Stomach (tissue), 8 donors: ENCODE measurements at regions not wholly inside any gene's neighbourhood (a gene's known extent, or its start where the extent isn't known, plus 50 kb on each side); places are given as distances from the start of the nearest gene placed in this dataset.

Experiments used
- DNase-seq, 2 donors: peaks; one replicate each; pipeline versions ENCODE4 v3.0.0 to v3.0.0-alpha.2; 2013 to 2019
- H3K27ac ChIP-seq, 5 donors: fragments of 200-600 bp in 4 of 5; sonication (generic) in 4 of 5; one replicate each; pipeline ENCODE4 v1.5.1; 2013 to 2019; ENCODE audit warnings: mild to moderate bottlenecking in 1 of 5, moderate library complexity in 1 of 5
- H3K27me3 ChIP-seq, 3 donors: fragments of 200-600 bp; sonication (generic); one replicate each; pipeline ENCODE4 v1.5.1; 2017 to 2019; ENCODE audit warnings: mixed run types in 1 of 3
- H3K36me3 ChIP-seq, 4 donors: fragments of 200-600 bp; sonication (generic); 1 replicate in 3 of 4; 2 replicates in 1 of 4; pipeline ENCODE4 v1.5.1; 2016 to 2019
- H3K4me1 ChIP-seq, 4 donors: fragments of 200-600 bp; sonication (generic); one replicate each; pipeline ENCODE4 v1.5.1; 2016 to 2019
- H3K4me3 ChIP-seq, 4 donors: fragments of 200-600 bp; sonication (generic) in 3 of 4; one replicate each; pipeline ENCODE4 v1.5.1; 2016 to 2019; ENCODE audit warnings: mild to moderate bottlenecking in 1 of 4
- H3K9me3 ChIP-seq, 4 donors: fragments of 200-600 bp; sonication (generic); one replicate each; pipeline ENCODE4 v1.5.1; 2016 to 2019
- CTCF ChIP-seq, 7 experiments: fragments of 450-650 bp in 4 of 7; fragments of 200-600 bp in 3 of 7; sonication (generic) in 3 of 7; IDR thresholded peaks; one replicate each; pipeline ENCODE4 v1.5.1; 2016 to 2019; ENCODE audit warnings: antibody characterized with exemption in 7 of 7, control low read depth in 2 of 7, mild to moderate bottlenecking in 1 of 7
- EP300 ChIP-seq: sonication (generic); formaldehyde crosslinking; IDR thresholded peaks from one replicate; pipeline ENCODE4 v1.6.1; 2017; ENCODE audit warnings: antibody characterized with exemption
- POLR2A ChIP-seq, 4 donors: fragments of 450-650 bp; IDR thresholded peaks; one replicate each; pipeline ENCODE4 v1.6.1; 2016; ENCODE audit warnings: antibody characterized with exemption in 4 of 4, control low read depth in 2 of 4, mild to moderate bottlenecking in 1 of 4, moderate library complexity in 1 of 4
- POLR2AphosphoS5 ChIP-seq, 3 donors: sonication (generic); formaldehyde crosslinking; IDR thresholded peaks; one replicate each; pipeline ENCODE4 v1.6.1; 2016; ENCODE audit warnings: antibody characterized with exemption in 3 of 3
- WGBS, 5 donors: extraction: QIAGEN DNeasy Blood & Tissue Kit in 3 of 5; methylation state at CpG; one replicate each; pipeline versions ENCODE4 v1.1.5 to v1.1.7; 2013 to 2018; 5-methylcytosine and 5-hydroxymethylcytosine counted together
- intact Hi-C: fragments of 100-400 bp; cut with DNase I; formaldehyde crosslinking; loops from one replicate; pipeline ENCODE4 v1.15.1; 2023; ENCODE audit warnings: low total_unique reads
- donor health status: healthy with polysubstance abuse.
- donor health status: Bipolar disorder and iron deficiency.
- donor health status: healthy.

DNA sequence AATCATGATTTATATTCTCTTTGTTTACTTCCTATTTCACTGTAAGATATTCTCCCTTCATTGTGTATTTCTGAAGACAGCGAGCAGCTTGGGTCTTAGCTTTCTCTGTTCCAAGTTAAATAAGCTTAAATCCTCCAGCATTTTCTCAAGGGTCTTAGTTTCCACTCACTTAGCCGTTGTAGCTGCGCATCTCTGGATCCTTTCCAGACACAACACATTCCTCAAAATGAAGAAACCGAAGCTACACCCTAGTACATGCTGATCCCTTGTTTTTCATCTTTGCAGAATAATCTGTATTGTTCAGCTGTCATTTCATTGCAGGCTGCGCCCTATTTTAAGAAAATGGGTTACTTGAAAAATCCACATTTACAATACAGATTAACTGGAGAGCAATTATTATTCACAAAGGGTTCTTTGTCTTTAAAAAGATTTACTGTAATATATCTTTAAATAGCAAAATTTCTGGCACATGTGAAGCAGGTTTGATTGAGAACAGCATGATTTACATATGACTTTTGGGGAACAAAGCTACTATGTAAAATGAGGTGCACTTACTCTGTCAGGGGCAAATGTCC lies 375.8 kb downstream of the QKI start:
- Histone ChIP-seq H3K9me3 (no peaks in the 10 kb centered on the region), H3K27ac (no peak overlapping the region), H3K4me3 (no peak overlapping the region), H3K36me3 (no peaks in the 10 kb centered on the region), H3K4me1 (no peaks in the 10 kb centered on the region), H3K27me3 (no peaks in the 10 kb centered on the region)
- intact Hi-C loops = no loop called here
- WGBS, 5 donors = 52 to 70% (median 66%) methylated on average over 5 of the region's 5 CpGs
- peak in 1 of 2 donors; percentile 82 for DNase-seq
- no peak for TF ChIP-seq POLR2A (IDR thresholded peaks at IDR 0.05)
- no peak for TF ChIP-seq EP300
- TF ChIP-seq CTCF (IDR thresholded peaks at IDR 0.05) = no peak
- no peak for TF ChIP-seq POLR2AphosphoS5 (IDR thresholded peaks at IDR 0.05)

- H3K4me3 ChIP-seq = no peak overlapping the region
- no peaks in the 10 kb centered on the region for H3K9me3 ChIP-seq
- WGBS, 5 donors = 76 to 91% (median 81%) methylated on average over 5 of the region's 5 CpGs
- H3K27me3 ChIP-seq = no peaks in the 10 kb centered on the region
- TF ChIP-seq POLR2AphosphoS5 (IDR thresholded peaks at IDR 0.05) (no peak), CTCF (IDR thresholded peaks at IDR 0.05) (no peak), EP300 (no peak), POLR2A (IDR thresholded peaks at IDR 0.05) (no peak)
- no peak for DNase-seq
- H3K4me1 ChIP-seq = no peaks in the 10 kb centered on the region
- intact Hi-C loops = no loop called here
- no peaks in the 10 kb centered on the region for H3K36me3 ChIP-seq
- no peak overlapping the region for H3K27ac ChIP-seq
Measured at GRCh38 chr6:163789199-163789810, 374.8 kb downstream of the QKI start.

- Histone ChIP-seq H3K9me3 (no peaks in the 10 kb centered on the region), H3K36me3 (no peaks in the 10 kb centered on the region), H3K27me3 (no peaks in the 10 kb centered on the region), H3K4me3 (no peak overlapping the region), H3K27ac (no peak overlapping the region), H3K4me1 (no peaks in the 10 kb centered on the region)
- no peak for DNase-seq
- intact Hi-C loops = no loop called here
- no peak for TF ChIP-seq EP300
- no peak for TF ChIP-seq POLR2AphosphoS5 (IDR thresholded peaks at IDR 0.05)
- TF ChIP-seq CTCF (IDR thresholded peaks at IDR 0.05) = no peak
- TF ChIP-seq POLR2A (IDR thresholded peaks at IDR 0.05) = no peak
- 66 to 72% (median 67%) methylated on average over 2 of the region's 2 CpGs for WGBS, 5 donors
Measured at GRCh38 chr6:163786995-163787671, 372.6 kb downstream of the QKI start.

DNA sequence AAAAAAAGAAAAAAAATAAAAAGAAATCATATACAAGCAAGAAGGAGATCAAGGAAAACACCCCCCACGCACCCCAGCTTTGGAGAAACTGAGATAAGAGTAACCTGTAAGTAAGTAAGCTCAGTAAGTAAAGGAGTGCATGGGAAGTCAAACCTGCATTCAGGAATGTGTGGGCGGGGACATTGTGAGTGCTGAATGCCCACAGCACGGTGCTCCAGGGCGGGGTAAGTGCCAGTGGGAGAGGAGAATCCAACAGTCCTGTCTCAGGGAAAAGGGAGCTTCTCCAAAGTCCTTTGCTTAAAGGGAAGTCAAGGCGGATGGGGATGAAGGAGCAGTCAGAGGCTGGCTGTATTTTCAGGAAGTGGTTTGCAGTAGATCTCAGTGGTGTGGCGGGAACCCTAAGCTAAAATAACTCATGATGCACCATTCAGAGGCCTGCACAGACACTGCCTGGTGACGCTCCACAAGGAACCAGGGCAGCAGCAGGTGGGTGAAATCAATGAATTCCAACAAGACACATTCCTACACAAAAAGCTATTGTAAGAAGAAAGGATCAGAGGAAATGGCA lies 368.0 kb downstream of the QKI start:
- no peak overlapping the region for H3K4me3 ChIP-seq
- no peak for TF ChIP-seq CTCF (IDR thresholded peaks at IDR 0.05)
- TF ChIP-seq EP300 = no peak
- no peak for TF ChIP-seq POLR2A (IDR thresholded peaks at IDR 0.05)
- no peak for TF ChIP-seq POLR2AphosphoS5 (IDR thresholded peaks at IDR 0.05)
- H3K4me1 ChIP-seq = no peaks in the 10 kb centered on the region
- WGBS, 5 donors = 57 to 67% (median 60%) methylated on average over 7 of the region's 7 CpGs
- H3K36me3 ChIP-seq = no peaks in the 10 kb centered on the region
- intact Hi-C loops = no loop called here
- H3K27me3 ChIP-seq = no peaks in the 10 kb centered on the region
- H3K9me3 ChIP-seq = no peaks in the 10 kb centered on the region
- DNase-seq = no peak
- H3K27ac ChIP-seq = no peak overlapping the region
